ENCODE measurements at regions not wholly inside any gene's neighbourhood (a gene's known extent, or its start where the extent isn't known, plus 50 kb on each side); places are given as distances from the start of the nearest gene placed in this dataset.

DNA sequence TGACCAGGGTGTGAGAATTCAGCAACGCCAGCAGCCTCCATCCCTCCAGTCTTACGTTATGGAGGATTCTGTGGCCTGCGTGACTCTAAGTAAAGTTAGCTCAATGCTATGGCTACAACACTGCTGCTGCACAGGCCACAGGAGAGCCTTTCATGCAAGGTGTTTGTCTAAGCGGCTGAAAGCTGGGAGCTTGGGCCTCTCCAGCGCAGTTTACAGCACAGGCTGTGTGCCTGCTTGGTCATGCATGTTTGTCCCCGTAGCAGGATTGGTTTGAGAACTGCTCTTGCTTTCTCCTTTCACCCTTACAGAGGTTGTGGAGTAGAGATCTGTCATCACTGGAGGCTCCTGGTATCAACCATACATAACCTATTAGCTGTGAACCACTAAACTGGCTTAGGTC, 113.1 kb upstream of the TMCC3 start:
- peaks cover 2% of the 10 kb centered on the region for H3K27me3 Mint-ChIP-seq (ENCODE audit: insufficient read depth, low read depth)

DNA sequence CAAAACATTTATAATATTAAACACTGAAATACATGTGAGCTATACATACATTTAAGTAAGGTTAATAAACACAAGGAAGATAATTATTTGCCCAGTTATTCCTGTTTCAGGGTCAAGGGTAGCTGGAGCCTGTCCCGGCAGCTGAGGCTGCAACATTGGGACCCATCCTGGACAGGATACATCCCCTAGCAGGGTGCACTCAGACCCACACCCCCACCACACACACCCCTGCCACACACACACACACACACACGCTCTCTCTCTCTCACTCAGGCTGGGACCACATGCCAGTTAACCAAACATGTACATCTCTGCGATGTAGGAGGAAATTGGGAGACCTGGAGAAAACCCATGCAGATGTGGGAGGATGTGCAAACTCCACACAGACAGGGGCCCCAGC, 112.6 kb upstream of the TMCC3 start:
- H2AFZ ChIP-seq (replicated peaks) = peak overlapping the region; percentile 66
- no peaks in the 10 kb centered on the region for H3K79me2 ChIP-seq (ENCODE audit: low read depth)
- no peaks in the 10 kb centered on the region for H3K4me1 ChIP-seq
- no peaks in the 10 kb centered on the region for H3K9me3 Mint-ChIP-seq
- no peak overlapping the region for H3K4me3 ChIP-seq
- no peak overlapping the region for H3K9ac ChIP-seq
- H3K9me3 ChIP-seq (ENCODE audit: low read depth) = no peaks in the 10 kb centered on the region
- no peaks in the 10 kb centered on the region for H3K36me3 Mint-ChIP-seq
- H3K27me3 Mint-ChIP-seq (ENCODE audit: insufficient read depth, low read depth) = peaks cover 2% of the 10 kb centered on the region
- no peaks in the 10 kb centered on the region for H3K36me3 ChIP-seq
- H3F3A ChIP-seq (ENCODE audit: low read depth) = no peaks in the 10 kb centered on the region
- H3K4me1 Mint-ChIP-seq = peaks cover under 1% of the 10 kb centered on the region
- no peak for TF ChIP-seq EZH2 (IDR thresholded peaks at IDR 0.05)
- TF ChIP-seq, protein P1, sequence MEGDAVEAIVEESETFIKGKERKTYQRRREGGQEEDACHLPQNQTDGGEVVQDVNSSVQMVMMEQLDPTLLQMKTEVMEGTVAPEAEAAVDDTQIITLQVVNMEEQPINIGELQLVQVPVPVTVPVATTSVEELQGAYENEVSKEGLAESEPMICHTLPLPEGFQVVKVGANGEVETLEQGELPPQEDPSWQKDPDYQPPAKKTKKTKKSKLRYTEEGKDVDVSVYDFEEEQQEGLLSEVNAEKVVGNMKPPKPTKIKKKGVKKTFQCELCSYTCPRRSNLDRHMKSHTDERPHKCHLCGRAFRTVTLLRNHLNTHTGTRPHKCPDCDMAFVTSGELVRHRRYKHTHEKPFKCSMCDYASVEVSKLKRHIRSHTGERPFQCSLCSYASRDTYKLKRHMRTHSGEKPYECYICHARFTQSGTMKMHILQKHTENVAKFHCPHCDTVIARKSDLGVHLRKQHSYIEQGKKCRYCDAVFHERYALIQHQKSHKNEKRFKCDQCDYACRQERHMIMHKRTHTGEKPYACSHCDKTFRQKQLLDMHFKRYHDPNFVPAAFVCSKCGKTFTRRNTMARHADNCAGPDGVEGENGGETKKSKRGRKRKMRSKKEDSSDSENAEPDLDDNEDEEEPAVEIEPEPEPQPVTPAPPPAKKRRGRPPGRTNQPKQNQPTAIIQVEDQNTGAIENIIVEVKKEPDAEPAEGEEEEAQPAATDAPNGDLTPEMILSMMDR (IDR thresholded peaks at IDR 0.05) = no peak
- TF ChIP-seq EZH2phosphoT487 (IDR thresholded peaks at IDR 0.05) = no peak
- H3K4me3 Mint-ChIP-seq = no peak overlapping the region
- H4K20me1 ChIP-seq (ENCODE audit: low read depth) = no peaks in the 10 kb centered on the region
- DNase-seq (ENCODE audit: low spot score) = no peak
- no peak overlapping the region for H3K27ac ChIP-seq
- no peak overlapping the region for H3K27ac Mint-ChIP-seq
- H3K4me2 ChIP-seq = no peak overlapping the region
- H3K27me3 ChIP-seq = no peaks in the 10 kb centered on the region

More for the DNA sequence above, 113.1 kb upstream of the TMCC3 start:
- Mint-ChIP-seq H3K27ac (no peak overlapping the region), H3K36me3 (no peaks in the 10 kb centered on the region), H3K4me3 (no peak overlapping the region), H3K9me3 (no peaks in the 10 kb centered on the region), H3K4me1 (peaks cover 6% of the 10 kb centered on the region)
- no peak for TF ChIP-seq EZH2 (IDR thresholded peaks at IDR 0.05)
- TF ChIP-seq, protein P1 (IDR thresholded peaks at IDR 0.05) = no peak
- H3K27me3 ChIP-seq = no peaks in the 10 kb centered on the region
- no peak overlapping the region for H3K27ac ChIP-seq
- H3K4me3 ChIP-seq = no peak overlapping the region
- H3K9ac ChIP-seq = no peak overlapping the region
- H3K36me3 ChIP-seq = no peaks in the 10 kb centered on the region
- no peaks in the 10 kb centered on the region for H3K9me3 ChIP-seq (ENCODE audit: low read depth)
- H3K79me2 ChIP-seq (ENCODE audit: low read depth) = no peaks in the 10 kb centered on the region
- H3F3A ChIP-seq (ENCODE audit: low read depth) = no peaks in the 10 kb centered on the region
- H3K4me1 ChIP-seq = no peaks in the 10 kb centered on the region
- no peak for DNase-seq (ENCODE audit: low spot score)
- no peaks in the 10 kb centered on the region for H4K20me1 ChIP-seq (ENCODE audit: low read depth)
- no peak overlapping the region for H3K4me2 ChIP-seq
- peak overlapping the region; percentile 66 for H2AFZ ChIP-seq (replicated peaks)

GRCh38 chr12:94762259-94762942, 112.0 kb upstream of the TMCC3 start:
- H3K27ac Mint-ChIP-seq = no peak overlapping the region

More at GRCh38 chr12:94762259-94762942, 112.0 kb upstream of the TMCC3 start:
- Histone ChIP-seq H3F3A (ENCODE audit: low read depth) (no peaks in the 10 kb centered on the region), H3K4me1 (no peaks in the 10 kb centered on the region), H2AFZ (replicated peaks) (no peak overlapping the region), H3K79me2 (ENCODE audit: low read depth) (no peaks in the 10 kb centered on the region), H3K4me2 (no peak overlapping the region), H3K9me3 (ENCODE audit: low read depth) (no peaks in the 10 kb centered on the region), H3K36me3 (no peaks in the 10 kb centered on the region), H4K20me1 (ENCODE audit: low read depth) (no peaks in the 10 kb centered on the region), H3K9ac (no peak overlapping the region), H3K27ac (no peak overlapping the region), H3K27me3 (no peaks in the 10 kb centered on the region), H3K4me3 (no peak overlapping the region)
- no peak for DNase-seq (ENCODE audit: low spot score)
- Mint-ChIP-seq H3K4me3 (no peak overlapping the region), H3K9me3 (no peaks in the 10 kb centered on the region), H3K4me1 (no peaks in the 10 kb centered on the region), H3K27me3 (ENCODE audit: insufficient read depth, low read depth) (peaks cover 2% of the 10 kb centered on the region), H3K36me3 (no peaks in the 10 kb centered on the region)
- TF ChIP-seq EZH2phosphoT487 (IDR thresholded peaks at IDR 0.05) (no peak), EZH2 (IDR thresholded peaks at IDR 0.05) (no peak)
- TF ChIP-seq, protein P1 (IDR thresholded peaks at IDR 0.05) = no peak
